ENCODE measurements at regions not wholly inside any gene's neighbourhood (a gene's known extent, or its start where the extent isn't known, plus 50 kb on each side); places are given as distances from the start of the nearest gene placed in this dataset.

- H3K4me3 ChIP-seq = peak overlapping the region in 1 of 2 donors; percentile 13
- intact Hi-C loops (cut with DNase I) = no loop called here
- no peak for TF ChIP-seq CTCF (IDR thresholded peaks at IDR 0.05)
- peak in 1 of 3 donors; percentile 38 for TF ChIP-seq POLR2A (IDR thresholded peaks at IDR 0.05)
- ATAC-seq (peak; percentile 61), DNase-seq (peak; percentile 59 to 84 (median 76))
- H3K4me1 ChIP-seq = peaks cover 21% of the 10 kb centered on the region
- no peaks in the 10 kb centered on the region for H3K9me3 ChIP-seq
- no peaks in the 10 kb centered on the region for H3K36me3 ChIP-seq (replicated peaks in 1 of 2; ENCODE audit: insufficient read depth in 1 of 2, low read depth in 2 of 2)
- H3K27me3 ChIP-seq = no peaks in the 10 kb centered on the region
- peak overlapping the region in 2 of 4 donors; percentile 18 to 77 for H3K27ac ChIP-seq
- WGBS, 2 donors = 3 to 5% methylated on average over 9 of the region's 9 CpGs
Observed at GRCh38 chr1:198935306-198935921, 296.6 kb downstream of the PTPRC start.

- Histone ChIP-seq H3K4me3 (peak overlapping the region in 1 of 2 donors; percentile 34), H3K27ac (peak overlapping the region; percentile 0 to 77 (median 62))
Observed at GRCh38 chr1:198936371-198937083, 297.7 kb downstream of the PTPRC start.

GRCh38 chr1:198937231-198938031 is 298.6 kb downstream of the PTPRC start:
- intact Hi-C loops (cut with DNase I) = no loop called here
- Histone ChIP-seq H3K9me3 (no peaks in the 10 kb centered on the region), H3K27me3 (no peaks in the 10 kb centered on the region), H3K4me1 (peaks cover 21% of the 10 kb centered on the region), H3K4me3 (peak overlapping the region in 1 of 2 donors; percentile 34), H3K27ac (peak overlapping the region; percentile 0 to 77 (median 62)), H3K36me3 (replicated peaks in 1 of 2; ENCODE audit: insufficient read depth in 1 of 2, low read depth in 2 of 2) (no peaks in the 10 kb centered on the region)
- DNase-seq = peak; percentile 17 to 71 (median 30)
- peak in 1 of 7 experiments; percentile 12 for TF ChIP-seq CTCF (IDR thresholded peaks at IDR 0.05)
- peak in 2 of 3 donors; percentile 70 to 83 for TF ChIP-seq POLR2A (IDR thresholded peaks at IDR 0.05)
- ATAC-seq = peak; percentile 92
- 6 to 8% methylated on average over 5 of the region's 5 CpGs for WGBS, 2 donors

More at GRCh38 chr1:198936371-198937083, 297.7 kb downstream of the PTPRC start:
- H3K4me1 ChIP-seq = peaks cover 21% of the 10 kb centered on the region
- WGBS, 2 donors = 11% methylated on average over 6 of the region's 6 CpGs
- peak in 1 of 4 donors; percentile 22 for DNase-seq
- no peaks in the 10 kb centered on the region for H3K9me3 ChIP-seq
- intact Hi-C loops (cut with DNase I) = no loop called here
- peak; percentile 36 for ATAC-seq
- no peak for TF ChIP-seq POLR2A (IDR thresholded peaks at IDR 0.05)
- H3K36me3 ChIP-seq (replicated peaks in 1 of 2; ENCODE audit: insufficient read depth in 1 of 2, low read depth in 2 of 2) = no peaks in the 10 kb centered on the region
- no peaks in the 10 kb centered on the region for H3K27me3 ChIP-seq

GRCh38 chr1:198939286-198939685 is 300.4 kb downstream of the PTPRC start:
- no peak overlapping the region for H3K27ac ChIP-seq
- H3K27me3 ChIP-seq = no peaks in the 10 kb centered on the region
- no peaks in the 10 kb centered on the region for H3K36me3 ChIP-seq (replicated peaks in 1 of 2; ENCODE audit: insufficient read depth in 1 of 2, low read depth in 2 of 2)
- no peaks in the 10 kb centered on the region for H3K9me3 ChIP-seq
- intact Hi-C loops (cut with DNase I) = no loop called here
- no peak for DNase-seq
- peaks cover 21% of the 10 kb centered on the region for H3K4me1 ChIP-seq
- no peak overlapping the region for H3K4me3 ChIP-seq
- no peak for ATAC-seq
- WGBS, 2 donors = 69 to 88% methylated on average over 3 of the region's 3 CpGs
- TF ChIP-seq POLR2A (IDR thresholded peaks at IDR 0.05) (no peak), CTCF (IDR thresholded peaks at IDR 0.05) (no peak)

GRCh38 chr1:198939956-198940355 is 301.1 kb downstream of the PTPRC start:
- Histone ChIP-seq H3K27me3 (no peaks in the 10 kb centered on the region), H3K9me3 (no peaks in the 10 kb centered on the region), H3K36me3 (replicated peaks in 1 of 2; ENCODE audit: insufficient read depth in 1 of 2, low read depth in 2 of 2) (no peaks in the 10 kb centered on the region), H3K27ac (no peak overlapping the region), H3K4me1 (peaks cover 17% of the 10 kb centered on the region), H3K4me3 (no peak overlapping the region)
- WGBS, 2 donors = 89 to 93% methylated on average over 5 of the region's 5 CpGs
- intact Hi-C loops (cut with DNase I) = no loop called here
- DNase-seq (no peak), ATAC-seq (no peak)
- TF ChIP-seq POLR2A (IDR thresholded peaks at IDR 0.05) (no peak), CTCF (IDR thresholded peaks at IDR 0.05) (no peak)
